NCI-H2081 (cell line): ENCODE measurements at regions not wholly inside any gene's neighbourhood (a gene's known extent, or its start where the extent isn't known, plus 50 kb on each side); places are given as distances from the start of the nearest gene placed in this dataset.
"Not testable (repeated sequence)": the region's sequence is repeated elsewhere in the genome, so short reads cannot be mapped to it uniquely, and the experiment has no call there.

Experiments
- DNase-seq, 2 experiments: peaks; one replicate each; lab custom pipeline; 2025; lab: John Stamatoyannopoulos, UW

DNA sequence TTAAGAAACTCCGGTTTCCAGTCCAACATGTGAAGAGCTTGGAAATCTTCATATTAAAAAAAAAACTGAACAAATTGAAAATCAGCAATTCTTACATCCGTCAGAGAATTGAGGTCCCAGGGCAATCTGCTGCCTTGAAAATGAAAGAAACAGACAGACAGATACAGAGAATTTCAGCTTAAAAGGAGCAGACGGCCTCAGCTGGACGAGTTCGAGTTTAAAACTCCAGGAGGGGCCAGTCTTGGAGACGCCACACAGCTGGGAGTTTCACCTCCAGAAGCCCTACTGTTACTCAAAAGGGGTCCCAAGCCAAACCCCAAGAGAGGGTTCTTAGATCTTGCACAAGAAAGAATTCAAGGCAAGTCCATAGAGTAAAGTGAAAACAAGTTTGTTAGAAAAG, 226.5 kb upstream of the ARL4C start:
- no peak for DNase-seq

DNA sequence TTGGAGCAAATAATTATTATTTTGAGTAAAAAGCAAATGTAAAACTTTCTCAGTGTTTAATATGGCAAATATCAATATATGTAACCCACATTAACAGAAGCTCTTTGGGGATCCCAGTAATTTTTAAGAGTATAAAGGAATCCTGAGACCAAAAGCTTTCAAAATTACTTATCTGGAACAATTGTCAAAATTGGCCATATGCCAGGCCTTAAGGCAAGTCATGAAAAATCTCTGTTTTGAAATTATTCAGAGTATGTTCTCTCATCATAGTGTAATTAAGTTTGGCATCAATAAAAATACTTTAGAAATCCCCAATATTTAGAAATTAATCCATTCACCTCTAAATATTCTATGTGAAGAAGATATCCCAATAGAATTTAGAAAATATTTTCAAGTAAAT, 225.3 kb upstream of the ARL4C start:
- DNase-seq, result no peak

DNA sequence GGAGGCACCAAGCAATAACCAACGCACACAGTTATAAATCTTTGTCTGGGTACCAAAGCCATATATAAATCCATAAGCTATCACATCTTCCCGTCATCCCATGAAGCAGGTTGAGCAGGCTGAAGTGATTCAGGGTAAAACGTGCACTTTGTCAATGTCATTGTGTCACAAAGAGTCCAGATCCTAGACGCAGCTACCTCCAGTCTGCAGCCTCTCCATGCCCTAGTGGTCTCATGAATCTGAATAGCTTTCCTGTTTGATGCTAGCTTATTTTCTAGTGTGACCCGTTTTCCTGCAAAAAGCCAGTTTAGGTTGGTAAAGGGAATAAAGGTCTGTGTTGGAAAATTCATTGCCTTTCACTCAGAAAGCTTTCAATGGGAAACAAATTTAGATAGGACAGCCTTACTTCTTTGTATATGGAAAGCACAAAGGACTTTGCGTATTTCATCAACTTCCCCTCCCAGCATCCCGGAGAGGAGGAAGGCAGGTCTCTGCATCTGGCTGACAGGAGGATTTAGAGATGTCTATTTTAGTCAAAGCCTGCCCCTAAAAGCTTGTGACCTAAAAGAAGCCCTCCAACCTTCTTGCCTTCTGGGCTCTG, 222.3 kb upstream of the ARL4C start:
- DNase-seq, result no peak

DNA sequence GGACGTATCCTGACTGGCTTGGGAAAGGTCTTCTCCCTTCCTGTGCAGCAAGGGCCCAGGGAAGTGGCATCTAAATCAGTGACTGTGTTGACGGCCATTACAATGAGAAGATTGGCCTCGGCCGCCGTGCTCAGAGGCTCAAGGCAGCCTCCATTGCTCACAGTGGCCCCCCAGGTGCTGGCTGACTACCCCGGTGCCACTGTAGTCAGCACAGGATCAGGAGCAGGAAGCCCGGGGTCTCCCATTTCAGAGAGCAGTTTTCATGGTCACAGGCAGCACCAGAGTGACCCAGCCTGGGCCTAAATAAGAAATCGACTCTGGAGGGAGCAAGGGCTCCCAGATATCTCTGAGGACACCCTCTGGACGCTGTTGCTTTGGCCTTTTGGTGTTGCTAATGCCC, 219.4 kb upstream of the ARL4C start:
- no peak for DNase-seq

DNA sequence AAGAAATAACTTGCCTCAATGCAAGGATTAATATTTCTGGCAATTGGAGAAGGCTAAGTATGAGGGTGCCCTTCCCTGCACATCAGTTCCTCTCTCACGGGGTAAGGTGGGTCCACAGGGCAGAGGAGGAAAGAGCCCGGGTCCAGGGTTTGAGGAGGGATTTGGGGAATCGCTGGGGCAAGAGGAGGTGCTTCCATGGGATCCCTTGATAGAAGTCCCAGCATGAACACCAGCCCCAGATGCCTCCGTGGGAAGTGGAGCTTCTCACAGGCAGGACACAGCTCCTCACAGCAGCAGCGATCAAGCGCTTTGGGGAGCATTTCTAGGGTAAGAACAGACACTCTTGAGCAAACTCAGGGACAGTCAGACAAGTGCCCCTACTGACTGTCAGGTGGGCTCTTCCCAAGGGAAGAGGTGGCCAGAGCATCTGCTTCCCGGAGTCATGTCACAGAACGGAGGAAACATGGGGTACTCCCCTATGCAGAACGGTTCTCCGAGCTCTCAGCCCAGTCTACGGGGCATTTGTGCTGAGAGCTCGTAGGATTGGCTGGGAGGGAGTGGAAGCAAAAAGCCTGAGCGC, 218.9 kb upstream of the ARL4C start:
- DNase-seq, result no peak

DNA sequence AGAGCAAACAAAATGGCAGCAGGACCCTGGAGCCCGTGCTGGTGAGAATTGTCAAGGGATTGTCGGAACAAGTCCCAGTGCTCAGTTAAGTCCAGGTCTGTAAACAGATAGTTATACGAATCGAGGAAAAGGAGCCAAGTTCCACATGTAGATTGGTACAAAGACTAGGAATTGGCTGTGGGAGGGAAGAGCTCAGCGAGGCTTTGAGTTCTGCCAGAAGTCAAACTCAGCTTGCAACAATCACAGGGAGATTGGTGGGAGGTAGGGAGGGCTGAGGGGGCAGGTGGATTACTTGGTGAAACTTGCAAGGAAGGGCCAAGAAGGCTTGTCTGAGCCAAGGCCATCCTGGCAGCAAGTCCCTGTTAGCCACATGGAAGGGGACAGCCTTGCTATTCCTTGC, 217.8 kb upstream of the ARL4C start:
- no peak for DNase-seq

DNA sequence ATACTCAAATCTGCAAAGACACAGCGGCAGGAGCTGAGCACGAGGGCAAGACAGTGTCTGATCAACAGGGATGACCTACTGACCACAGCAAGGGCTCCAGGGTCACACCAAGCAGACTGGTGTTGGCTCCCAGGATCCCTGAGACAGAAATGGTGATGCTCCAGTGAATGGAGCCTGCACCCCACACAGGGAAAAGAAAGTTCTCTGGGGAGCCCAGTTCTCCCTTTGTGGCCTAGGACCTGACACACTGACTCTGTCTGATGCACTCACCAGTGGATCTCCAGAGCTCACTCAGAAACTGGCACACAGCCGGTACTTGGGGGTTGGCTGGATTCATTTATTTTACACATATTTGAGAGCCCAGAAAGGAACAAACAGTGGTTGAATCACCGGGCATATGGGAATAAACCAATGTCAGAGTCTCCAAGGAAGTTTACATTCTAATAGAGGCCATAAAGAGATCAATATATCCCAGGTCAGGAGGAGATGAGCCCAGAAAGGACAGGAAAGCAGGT, 215.6 kb upstream of the ARL4C start:
- DNase-seq, result no peak

DNA sequence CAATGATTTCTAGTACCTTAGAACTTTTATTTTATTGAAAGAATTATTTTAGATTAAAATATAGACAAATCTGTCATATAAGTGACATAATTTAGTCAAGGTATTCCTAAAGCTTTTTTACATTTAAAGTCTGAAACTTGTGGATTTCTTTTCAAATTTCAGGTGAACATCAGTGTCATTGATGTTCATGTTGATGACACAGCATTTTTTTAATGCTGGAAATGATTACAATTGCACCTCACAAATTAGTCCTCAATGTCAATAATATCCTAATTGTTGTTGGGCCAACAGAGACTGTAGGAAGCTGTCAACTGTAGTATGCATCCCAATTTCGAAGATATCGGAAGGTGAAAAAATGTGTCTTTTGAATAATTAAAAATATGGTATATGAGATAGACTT, 214.4 kb upstream of the ARL4C start:
- DNase-seq, result no peak

DNA sequence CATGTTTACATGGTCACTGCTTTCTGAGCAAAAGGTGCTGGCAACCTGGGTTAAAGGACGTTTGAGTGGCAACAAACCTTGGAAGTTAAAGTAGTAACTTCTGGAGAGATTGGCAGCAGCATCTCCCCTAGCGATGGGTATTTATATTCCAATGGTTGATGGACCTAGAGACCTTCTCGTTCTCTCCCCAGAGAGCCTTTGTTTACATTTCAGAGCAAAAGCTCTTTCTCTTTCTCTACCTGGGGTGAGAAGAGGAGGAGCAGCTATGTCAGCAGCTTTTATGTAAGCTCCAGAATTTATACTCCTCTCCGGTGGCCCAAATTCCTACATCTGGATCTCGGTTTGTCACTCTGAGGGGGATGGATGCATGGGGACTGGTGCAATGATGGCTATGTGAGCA, 213.7 kb upstream of the ARL4C start:
- DNase-seq, result no peak

DNA sequence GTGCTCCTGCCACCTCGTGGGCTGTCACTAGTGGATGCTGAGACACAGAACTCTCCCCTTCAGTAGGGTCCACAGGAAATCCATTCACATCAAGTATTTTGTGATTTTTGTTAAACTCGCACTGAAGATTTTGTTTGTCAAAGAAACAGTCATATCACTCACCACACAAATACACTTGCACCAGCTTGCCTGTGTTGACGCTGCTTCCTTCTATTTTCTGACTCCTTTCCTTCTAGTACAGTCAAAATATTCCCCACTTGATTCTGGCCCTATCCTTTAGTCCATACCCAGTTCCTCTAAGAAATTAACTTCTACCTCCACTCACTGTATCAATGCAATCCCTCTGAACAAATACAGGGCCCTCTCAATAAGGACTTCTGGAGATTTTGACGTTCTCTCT, 213.2 kb upstream of the ARL4C start:
- no peak for DNase-seq

DNA sequence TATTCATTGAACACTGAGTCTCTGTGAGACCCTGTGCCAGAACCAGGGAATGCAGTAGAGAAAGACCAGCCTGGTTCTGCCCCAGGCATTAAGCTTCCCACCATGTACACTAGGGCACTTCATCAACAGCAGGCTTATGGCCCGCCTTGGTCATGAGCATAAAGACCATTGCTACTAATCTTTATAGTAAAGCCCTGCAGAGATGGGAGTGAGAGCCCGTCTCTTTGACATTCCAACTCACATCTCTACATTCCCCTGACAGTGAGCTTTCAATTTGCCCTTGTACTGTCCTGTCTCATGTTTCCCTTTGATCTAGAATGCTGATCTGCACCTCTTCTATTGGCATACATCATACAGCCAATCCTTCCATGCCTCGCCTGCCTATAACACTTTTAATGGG, 211.8 kb upstream of the ARL4C start:
- DNase-seq, result no peak

DNA sequence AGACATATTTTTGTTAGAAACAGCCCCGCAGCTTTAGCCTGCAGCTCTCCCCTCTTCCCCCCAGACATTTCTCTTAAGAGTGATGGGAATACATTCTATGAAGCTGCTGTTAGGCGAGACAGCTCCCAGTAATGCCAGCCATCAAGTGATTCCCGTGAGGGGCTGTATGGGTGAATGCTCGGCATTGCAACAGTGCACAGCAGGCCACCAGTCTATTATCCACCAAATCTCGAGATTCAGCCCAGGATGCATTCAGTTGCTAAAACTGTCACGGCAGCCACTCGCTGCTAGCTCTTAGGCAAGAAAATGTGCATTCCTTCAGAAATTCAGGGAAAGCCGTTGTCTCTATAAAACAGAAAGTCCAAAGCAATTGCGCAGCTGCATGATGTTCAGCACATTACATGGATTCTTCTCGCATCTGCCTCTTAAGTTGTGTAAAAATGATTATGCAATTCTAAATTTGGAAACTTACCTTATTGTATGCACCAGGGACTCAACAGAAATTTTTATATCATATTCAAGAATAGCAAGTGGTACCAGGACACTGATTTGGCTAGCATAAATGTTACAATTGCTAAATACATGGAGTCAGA, 211.3 kb upstream of the ARL4C start:
- DNase-seq, result no peak

DNA sequence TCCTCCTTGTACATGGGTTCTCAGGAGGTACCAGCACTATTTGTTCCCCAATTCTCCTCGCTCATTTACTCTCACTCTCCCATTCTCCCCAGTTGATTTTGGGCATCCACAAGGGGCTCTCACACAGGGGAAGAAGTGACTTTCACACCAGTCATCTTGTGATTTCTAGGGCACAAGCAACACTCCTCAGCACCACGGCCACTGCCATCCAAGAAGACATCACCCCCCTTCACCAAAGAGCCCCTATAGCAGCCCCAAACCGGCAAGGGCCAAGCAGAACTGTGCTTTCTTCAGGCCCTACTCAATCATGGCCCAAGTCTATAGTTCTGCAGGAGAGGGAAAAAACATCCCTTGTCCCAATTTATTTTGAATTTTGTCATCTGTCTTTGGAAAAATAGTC, 209.2 kb upstream of the ARL4C start:
- no peak for DNase-seq

DNA sequence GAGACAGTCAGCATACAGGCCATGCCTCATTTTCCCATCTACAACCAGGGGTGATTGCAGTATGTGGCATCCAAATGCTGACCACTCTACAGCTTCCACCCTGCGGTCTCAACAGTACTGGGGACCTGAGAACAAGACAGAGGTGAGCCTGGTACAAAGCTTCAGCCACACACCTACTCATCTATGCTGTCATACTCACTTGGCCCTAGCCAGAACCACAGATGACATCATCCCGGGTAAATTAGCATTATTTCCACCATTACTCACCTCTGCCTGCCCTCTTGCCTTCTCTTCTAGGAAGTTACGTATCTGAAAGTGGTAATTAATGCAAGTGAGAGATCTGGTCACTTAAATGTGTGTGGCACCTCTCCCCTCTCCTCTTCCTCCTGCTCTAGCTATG, 208.2 kb upstream of the ARL4C start:
- no peak for DNase-seq

DNA sequence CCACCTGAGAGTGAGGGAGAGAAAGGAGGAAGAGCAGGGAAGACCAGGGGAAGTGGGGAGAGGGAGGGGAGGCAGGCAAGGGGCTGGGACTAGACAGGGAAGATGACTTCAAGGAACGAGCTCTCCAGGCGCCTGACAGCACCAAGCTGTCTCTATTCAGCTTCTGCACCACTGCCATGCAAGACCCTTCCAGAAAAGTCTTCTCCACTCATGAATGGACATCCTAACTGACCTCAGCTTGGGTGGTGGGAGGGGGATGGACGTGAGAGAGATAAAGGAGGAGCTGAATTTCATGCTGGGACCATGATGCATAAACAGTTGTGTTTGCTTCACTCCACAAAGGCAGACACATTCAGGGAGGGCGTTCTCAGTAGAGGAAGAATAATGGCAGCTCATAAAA, 206.4 kb upstream of the ARL4C start:
- DNase-seq, result no peak

DNA sequence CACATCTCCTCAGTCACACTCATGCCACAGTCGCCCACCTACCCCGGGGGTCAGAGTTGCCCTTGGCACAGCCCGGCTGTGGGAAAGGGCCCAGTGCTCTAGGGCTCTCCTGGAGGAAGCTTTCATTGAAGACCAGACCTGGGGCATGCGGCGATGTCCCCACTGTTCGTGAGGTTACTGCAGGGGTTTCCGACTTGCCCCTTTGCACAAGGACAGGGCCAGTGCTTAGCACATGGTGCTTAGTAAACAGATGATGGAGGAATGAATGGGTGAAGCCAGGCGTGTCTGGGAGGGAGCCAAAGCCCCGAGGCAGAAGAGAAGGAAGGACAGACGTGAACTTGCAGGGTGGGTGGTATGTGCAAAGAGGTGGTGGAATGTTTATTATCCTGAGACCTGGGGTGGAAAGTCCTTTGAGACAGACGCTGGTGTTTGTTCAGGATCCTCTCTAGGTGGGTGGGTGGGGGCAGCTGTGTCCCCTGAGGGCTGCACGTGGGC, 205.9 kb upstream of the ARL4C start:
- DNase-seq, result no peak

DNA sequence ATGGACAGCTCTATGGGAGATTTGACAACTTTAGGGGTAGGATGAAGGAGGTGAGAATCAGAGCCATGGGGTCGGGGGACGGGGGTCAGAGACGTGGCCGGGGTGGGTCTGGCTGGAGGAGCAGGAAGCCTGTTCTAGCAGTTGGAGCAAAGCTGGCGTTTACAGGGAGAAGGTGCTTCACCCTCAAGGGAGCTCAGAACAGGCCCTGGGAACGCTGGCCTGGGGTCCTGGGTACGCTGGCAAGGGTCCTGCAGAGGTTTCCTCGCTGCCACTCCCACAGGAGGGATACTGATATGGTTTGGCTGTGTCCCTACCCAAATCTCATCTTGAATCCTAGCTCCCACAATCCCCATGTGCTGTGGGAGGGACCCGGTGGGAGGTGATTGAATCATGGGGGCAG, 205.0 kb upstream of the ARL4C start:
- DNase-seq, result no peak

DNA sequence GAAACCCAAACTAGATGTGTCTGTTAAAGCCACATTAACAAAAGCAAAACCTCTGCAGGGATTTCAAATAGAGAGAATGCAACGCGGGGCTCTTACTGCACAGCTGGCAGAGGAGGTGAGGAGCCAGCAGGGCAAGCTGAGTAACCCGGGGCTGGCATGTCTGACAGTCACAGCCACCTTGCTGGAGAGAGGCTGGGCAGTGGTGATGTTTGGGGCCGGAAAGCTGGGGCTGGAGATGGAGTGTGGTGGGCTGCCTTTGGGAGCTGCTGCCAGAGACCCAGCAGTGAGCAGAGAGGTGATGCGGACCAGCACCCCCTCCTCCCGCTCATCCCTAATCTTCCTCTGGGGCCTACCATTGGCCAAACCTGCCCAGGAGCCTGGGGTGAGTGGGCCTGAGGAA, 204.5 kb upstream of the ARL4C start:
- DNase-seq, result no peak

DNA sequence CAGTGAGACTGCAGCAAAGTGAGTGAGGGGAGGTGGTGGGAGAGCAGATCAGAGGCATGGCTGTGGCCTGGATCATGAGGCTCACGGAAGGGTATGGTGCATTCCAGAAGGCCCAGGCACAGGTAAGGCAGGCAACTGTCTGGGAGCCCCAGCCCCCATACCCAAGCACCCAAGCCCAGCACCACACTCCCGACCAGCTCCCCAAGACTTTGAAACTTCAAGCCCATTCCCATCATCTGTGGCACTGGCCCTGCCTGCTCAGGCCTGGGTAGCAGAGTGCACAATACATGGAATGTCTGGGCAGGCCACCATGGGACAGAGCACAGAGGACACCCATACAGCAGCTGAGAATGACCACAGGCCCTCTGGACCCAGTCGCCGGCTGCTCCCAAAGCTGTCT, 202.6 kb upstream of the ARL4C start:
- DNase-seq, result no peak

DNA sequence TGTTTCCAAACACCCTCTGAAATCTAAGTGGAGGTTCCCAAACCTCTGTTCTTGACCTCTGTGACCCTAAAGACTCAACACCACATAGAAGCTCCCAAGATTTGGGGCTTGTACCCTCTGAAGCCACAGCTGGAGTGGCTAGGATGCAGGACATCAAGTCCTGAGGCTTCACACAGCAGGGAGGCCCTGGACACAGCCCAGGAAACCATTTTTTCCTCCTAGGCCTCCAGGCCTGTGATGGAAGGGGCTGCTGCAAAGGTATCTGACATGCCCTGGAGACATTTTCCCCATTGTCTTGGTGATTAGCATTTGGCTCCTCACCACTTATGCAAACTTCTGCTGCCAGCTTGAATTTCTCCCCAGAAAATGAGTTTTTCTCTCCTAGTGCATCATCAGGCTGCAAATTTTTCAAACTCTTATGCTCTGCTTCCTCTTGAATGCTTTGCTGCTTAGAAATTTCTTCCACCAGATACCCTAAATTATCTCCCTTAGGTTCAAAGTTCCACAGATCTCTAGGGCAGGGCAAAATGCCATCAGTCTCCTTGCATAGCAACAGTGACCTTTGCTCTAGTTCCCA, 200.5 kb upstream of the ARL4C start:
- not testable (repeated sequence) for DNase-seq

DNA sequence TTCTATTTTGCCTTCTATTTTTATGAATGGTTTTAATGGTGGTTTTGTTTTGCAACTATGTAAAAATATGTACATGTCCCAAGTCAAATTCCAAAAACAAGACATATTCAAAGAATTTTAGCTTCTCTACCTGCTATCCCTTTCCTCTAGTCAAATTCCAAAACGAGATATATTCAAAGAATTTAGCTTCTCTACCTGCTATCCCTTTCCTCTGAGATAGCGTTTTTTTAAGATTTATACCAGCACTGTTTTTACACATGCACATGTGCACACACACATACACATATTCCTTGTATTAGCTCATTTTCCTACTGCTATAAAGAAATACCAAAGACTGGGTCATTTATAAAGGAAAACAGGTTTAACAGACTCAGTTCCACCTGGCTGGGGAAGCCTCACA, 199.1 kb upstream of the ARL4C start:
- no peak for DNase-seq

DNA sequence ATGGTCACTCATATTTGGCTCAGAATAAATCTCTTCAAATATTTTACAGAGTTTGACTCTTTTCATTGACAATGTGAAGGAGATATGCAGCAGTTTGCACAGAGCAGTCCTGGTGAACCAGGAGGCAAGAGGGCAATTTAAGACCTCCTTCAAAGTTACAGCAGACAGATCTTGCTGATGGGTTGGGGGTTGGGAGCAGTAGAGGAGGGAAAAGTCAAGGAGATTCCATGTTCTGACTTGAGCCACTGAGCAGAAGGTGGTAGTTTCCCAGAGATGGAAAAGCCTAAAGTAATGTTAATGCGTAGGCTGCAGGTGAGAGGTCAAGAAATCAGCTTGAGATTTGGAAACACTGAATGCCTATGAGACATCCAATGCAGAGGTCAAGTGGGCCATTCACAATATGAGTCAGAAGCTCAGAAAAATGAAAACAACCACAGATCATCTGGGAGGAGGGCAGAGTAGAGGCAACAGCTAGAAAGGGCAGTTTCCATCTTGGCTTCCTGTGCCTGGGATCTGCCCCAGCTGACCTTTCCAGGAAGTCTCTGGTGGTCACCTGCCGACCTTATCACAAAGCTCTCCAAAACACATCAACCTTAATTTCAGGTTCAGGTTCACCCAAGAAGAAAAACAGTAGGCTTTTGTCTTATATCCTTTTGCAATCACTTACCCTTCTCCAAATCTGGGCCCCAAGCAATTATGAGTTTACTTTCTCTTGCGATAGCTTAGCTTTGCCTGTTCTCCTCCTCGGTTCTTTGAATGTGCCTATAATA, 197.5 kb upstream of the ARL4C start:
- no peak for DNase-seq
